Thymus (tissue), 11 donors: ENCODE measurements at regions not wholly inside any gene's neighbourhood (a gene's known extent, or its start where the extent isn't known, plus 50 kb on each side); places are given as distances from the start of the nearest gene placed in this dataset.

ENCODE experiments used
- DNase-seq, 9 donors: peaks; one replicate each; pipeline ENCODE4 v3.0.0-alpha.2; 2013; ENCODE audit warnings: low spot score in 9 of 9, low read depth in 6 of 9, missing footprints in 1 of 9
- H3K27ac ChIP-seq, 2 donors: one replicate each; pipeline ENCODE4 v1.5.1; 2013; ENCODE audit warnings: control low read depth in 1 of 2, low read depth in 1 of 2, low read length in 1 of 2, mild to moderate bottlenecking in 1 of 2, moderate library complexity in 1 of 2
- H3K27me3 ChIP-seq, 2 donors: one replicate each; pipeline ENCODE4 v1.5.1; 2013; ENCODE audit warnings: low read length in 1 of 2; ENCODE audit not compliant: control insufficient read depth in 2 of 2, insufficient read depth in 1 of 2
- H3K36me3 ChIP-seq, 2 donors: one replicate each; pipeline ENCODE4 v1.5.1; 2013; ENCODE audit warnings: low read length in 1 of 2, mild to moderate bottlenecking in 1 of 2, moderate library complexity in 1 of 2; ENCODE audit not compliant: control insufficient read depth in 2 of 2, insufficient read depth in 2 of 2
- H3K4me1 ChIP-seq, 2 donors: one replicate each; pipeline ENCODE4 v1.5.1; 2013; ENCODE audit warnings: low read length in 2 of 2; ENCODE audit not compliant: control insufficient read depth in 2 of 2, insufficient read depth in 2 of 2
- H3K4me3 ChIP-seq, 2 donors: one replicate each; pipeline ENCODE4 v1.5.1; 2013; ENCODE audit warnings: low read length in 2 of 2, control low read depth in 1 of 2, mild to moderate bottlenecking in 1 of 2
- H3K9me3 ChIP-seq, 2 donors: one replicate each; pipeline ENCODE4 v1.5.1; 2013; ENCODE audit warnings: low read length in 1 of 2, mild to moderate bottlenecking in 1 of 2; ENCODE audit not compliant: control insufficient read depth in 2 of 2, insufficient read depth in 1 of 2
- WGBS: extraction: QIAGEN DNeasy Blood & Tissue Kit; methylation state at CpG from one replicate; pipeline ENCODE4 v1.1.7; 2013; 5-methylcytosine and 5-hydroxymethylcytosine counted together
- donor health status: healthy.

DNA sequence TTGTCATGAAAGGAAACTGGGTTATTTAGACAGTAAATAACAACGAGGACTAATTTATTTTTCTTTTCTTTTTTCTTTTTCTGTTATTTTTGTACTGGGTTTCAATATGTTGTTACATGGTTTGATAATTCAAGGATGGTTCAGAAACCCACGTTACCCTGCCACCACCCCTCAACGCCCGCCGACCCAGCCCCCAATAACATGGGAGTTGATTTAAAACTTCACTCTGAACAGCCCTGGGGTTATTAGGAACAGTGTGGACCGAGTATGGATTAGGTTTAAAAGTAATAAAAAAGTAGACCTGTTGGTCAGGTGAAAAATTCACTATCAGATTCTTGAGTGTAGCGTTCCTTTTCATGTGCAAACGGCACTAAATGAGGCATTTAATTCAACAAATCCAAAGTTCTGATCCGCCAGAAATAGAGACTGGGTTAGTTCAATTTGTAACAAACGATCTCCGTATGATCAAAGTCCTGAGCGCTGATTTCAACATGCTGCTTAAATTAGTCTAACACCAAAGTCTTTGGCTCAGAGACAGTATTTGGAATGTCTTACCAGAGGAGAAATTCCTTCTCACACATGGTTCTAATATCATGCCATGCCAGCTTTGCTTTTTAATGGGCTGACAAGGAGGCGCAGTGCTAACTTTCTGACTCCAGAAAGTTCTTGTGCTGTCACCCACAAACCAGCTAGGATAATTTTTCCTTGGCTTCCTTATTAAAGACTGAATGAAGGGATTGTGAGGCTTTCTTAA lies 173.1 kb upstream of the IRX3 start:
- peaks cover 0 to 2% of the 10 kb centered on the region in 2 donors for H3K27me3 ChIP-seq
- H3K4me3 ChIP-seq, result no peak overlapping the region
- H3K27ac ChIP-seq, result no peak overlapping the region
- WGBS, result 86% methylated on average over 13 of the region's 13 CpGs
- H3K9me3 ChIP-seq, result no peaks in the 10 kb centered on the region
- no peak for DNase-seq
- no peaks in the 10 kb centered on the region for H3K4me1 ChIP-seq
- H3K36me3 ChIP-seq, result no peaks in the 10 kb centered on the region

DNA sequence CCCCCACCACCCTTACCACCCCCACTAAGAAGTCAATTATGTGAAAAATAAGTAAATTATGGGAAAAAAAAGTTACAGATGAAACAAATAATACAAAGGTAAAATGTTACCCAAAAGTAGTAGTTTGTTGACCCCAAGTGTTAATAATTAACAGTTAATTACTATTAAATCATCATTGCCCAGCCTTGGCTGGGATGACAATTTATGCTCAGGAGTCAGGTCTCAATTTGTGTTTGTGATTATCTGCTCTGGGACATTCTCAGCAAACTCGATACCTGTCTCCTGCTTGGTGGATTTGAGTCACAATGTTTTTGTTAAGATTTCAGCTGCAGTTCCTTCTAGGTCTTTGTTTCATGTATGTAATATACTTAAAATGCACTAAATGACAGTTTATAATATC lies 172.3 kb upstream of the IRX3 start:
- peaks cover 0 to 2% of the 10 kb centered on the region in 2 donors for H3K27me3 ChIP-seq
- H3K27ac ChIP-seq, result no peak overlapping the region
- 87% methylated on average over 1 of the region's 1 CpG for WGBS
- no peak overlapping the region for H3K4me3 ChIP-seq
- no peaks in the 10 kb centered on the region for H3K4me1 ChIP-seq
- H3K36me3 ChIP-seq, result no peaks in the 10 kb centered on the region
- no peaks in the 10 kb centered on the region for H3K9me3 ChIP-seq
- no peak for DNase-seq

DNA sequence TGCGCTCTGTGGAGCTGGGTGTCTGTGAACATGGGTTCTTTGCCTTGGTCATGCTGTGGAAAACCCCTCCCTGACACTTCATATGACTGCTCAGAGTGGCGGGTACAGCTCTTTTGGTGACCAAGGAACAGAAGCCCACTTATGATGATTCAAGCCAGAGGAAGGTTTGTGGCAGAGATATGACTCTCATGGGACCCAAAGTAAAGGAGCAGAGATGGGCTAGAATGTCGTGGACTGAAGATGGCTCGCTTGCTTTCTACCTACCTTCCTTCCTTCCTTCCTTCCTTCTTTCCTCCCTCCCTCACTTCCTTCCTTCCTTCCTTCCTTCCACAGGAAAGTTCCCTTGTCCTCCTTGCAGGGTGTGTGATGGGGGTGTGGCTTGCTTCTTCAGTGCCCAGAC lies 169.7 kb upstream of the IRX3 start:
- H3K9me3 ChIP-seq, result no peaks in the 10 kb centered on the region
- no peak overlapping the region for H3K4me3 ChIP-seq
- 73% methylated on average over 4 of the region's 4 CpGs for WGBS
- H3K27me3 ChIP-seq, result peaks cover 0 to 2% of the 10 kb centered on the region in 2 donors
- no peaks in the 10 kb centered on the region for H3K4me1 ChIP-seq
- no peak for DNase-seq
- H3K36me3 ChIP-seq, result no peaks in the 10 kb centered on the region
- H3K27ac ChIP-seq, result no peak overlapping the region

DNA sequence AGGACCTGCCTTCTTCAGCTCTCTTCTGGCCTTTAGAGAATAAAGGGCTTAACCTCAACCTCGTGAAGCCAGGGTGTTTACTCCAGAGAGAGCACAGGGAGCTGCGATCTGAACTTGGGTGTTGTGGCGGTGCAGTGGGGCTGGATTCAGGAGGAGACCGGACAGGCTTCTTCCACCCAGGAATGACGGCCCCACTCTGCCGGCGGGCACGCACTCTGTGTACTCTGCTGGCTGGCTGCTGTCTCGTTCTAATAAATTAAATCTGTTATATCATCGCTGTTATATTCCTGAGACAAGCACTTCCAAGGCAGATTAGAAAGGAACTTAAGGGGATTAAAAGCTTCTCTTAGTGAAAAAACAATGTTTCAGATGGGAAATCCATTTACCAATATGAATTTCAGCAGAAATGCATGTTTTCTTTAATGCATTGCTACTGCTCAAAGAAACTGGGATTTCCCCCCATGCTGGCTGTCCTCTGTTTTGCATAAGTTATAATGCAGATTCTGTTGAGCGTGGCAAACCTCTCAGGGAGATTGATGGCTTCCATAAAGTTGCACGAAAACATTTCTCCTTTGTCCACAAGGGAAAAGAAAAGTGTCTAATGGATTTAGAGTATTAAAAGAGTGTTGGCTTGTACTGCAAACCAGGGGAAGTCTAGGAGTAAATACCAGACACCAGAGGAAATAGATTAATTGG lies 168.6 kb upstream of the IRX3 start:
- Histone ChIP-seq H3K9me3 (no peaks in the 10 kb centered on the region), H3K36me3 (no peaks in the 10 kb centered on the region), H3K27ac (no peak overlapping the region), H3K4me1 (no peaks in the 10 kb centered on the region), H3K4me3 (no peak overlapping the region), H3K27me3 (peaks cover 0 to 2% of the 10 kb centered on the region in 2 donors)
- DNase-seq, result no peak
- whole genome bisulfite sequencing, result 75% methylated on average over 12 of the region's 12 CpGs

DNA sequence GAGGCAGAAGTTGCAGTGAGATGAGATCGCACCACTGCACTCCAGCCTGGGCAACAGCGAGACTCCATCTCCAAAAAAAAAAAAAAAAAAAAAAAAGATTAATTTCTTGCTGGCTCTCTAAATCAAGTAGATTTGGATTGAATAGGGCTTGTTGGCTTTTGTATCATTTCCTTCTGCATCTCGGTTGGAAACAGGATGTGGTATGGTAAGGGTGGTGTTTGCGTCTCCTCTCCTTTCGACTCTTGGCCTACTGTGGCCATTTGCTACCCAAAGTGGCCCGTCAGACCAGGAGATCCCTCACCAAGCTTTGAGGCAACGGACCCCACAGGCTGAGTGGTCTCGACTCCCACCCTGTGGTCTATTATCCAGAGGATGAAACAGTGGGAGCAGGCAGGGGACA lies 168.0 kb upstream of the IRX3 start:
- DNase-seq, result no peak
- peaks cover 0 to 2% of the 10 kb centered on the region in 2 donors for H3K27me3 ChIP-seq
- H3K36me3 ChIP-seq, result no peaks in the 10 kb centered on the region
- WGBS, result 54% methylated on average over 8 of the region's 8 CpGs
- H3K27ac ChIP-seq, result no peak overlapping the region
- no peaks in the 10 kb centered on the region for H3K9me3 ChIP-seq
- H3K4me3 ChIP-seq, result no peak overlapping the region
- no peaks in the 10 kb centered on the region for H3K4me1 ChIP-seq

DNA sequence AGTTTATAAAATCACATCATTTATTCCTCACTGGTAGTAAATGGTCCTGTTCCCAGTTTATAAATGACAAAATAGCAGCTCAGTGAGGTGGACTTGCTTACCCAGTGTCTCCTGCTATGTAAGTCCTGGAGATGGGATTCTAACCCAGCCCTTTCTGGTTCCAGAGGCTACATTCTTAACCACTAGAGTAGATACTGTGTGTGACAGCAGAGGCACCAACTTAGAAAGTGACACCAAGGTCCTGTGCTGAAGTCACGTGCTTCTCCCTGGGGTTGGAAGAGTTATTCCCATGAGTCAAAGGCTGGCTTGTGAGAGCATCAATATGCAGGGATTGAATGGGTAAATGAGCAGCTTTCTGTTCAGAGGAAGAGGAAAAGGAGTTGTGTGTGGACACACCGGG lies 167.3 kb upstream of the IRX3 start:
- H3K36me3 ChIP-seq, result no peaks in the 10 kb centered on the region

DNA sequence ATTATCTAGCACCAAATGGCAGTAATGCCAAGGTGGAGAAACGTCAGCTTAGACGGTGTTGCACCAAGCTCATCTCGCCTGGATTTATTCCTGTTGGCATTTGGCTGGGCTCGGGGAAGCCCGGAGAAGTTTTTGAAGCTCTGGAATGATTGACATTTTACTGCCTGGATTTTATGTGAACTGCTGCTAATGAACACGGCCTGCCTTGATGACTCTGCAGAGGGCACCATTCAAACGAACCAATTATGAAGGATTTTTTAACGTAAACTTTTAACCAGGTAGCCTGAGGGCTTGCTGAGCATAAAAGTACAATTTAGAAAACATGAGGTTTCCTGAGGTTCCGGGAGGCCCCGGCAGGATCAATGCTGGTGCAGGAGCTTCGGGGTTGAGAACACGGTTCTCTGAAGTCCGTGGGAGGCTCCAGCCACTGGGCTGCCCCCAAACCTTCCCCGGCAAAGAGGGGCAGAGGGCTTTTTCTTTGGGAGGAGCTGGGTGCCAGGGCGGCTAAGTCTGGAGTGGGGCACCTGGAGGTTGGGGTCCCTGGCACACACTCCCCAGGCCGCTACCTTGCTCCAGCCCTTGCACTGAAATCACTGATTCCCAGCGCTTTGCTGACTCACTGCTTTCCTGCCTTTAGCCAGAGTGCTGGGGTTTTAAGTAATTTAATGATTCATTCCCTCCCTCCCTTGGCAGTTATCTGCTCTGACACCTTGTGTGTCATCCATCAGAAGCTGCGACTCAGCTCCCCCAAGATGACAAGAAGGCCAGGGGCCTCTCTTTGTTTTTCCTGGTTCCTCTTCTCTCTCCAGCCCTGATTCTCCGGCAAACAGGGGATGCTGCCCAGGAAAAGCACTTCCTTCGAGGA lies 161.2 kb upstream of the IRX3 start:
- Histone ChIP-seq H3K4me1 (no peaks in the 10 kb centered on the region), H3K9me3 (no peaks in the 10 kb centered on the region), H3K27ac (no peak overlapping the region), H3K27me3 (peaks cover 0 to 23% of the 10 kb centered on the region in 2 donors), H3K36me3 (no peaks in the 10 kb centered on the region), H3K4me3 (no peak overlapping the region)
- 59% methylated on average over 20 of the region's 20 CpGs for WGBS
- no peak for DNase-seq

More for the DNA sequence above, 167.3 kb upstream of the IRX3 start:
- Histone ChIP-seq H3K4me3 (no peak overlapping the region), H3K9me3 (no peaks in the 10 kb centered on the region), H3K4me1 (no peaks in the 10 kb centered on the region), H3K27me3 (peaks cover 0 to 5% of the 10 kb centered on the region in 2 donors), H3K27ac (no peak overlapping the region)
- 91% methylated on average over 2 of the region's 2 CpGs for WGBS
- no peak for DNase-seq

DNA sequence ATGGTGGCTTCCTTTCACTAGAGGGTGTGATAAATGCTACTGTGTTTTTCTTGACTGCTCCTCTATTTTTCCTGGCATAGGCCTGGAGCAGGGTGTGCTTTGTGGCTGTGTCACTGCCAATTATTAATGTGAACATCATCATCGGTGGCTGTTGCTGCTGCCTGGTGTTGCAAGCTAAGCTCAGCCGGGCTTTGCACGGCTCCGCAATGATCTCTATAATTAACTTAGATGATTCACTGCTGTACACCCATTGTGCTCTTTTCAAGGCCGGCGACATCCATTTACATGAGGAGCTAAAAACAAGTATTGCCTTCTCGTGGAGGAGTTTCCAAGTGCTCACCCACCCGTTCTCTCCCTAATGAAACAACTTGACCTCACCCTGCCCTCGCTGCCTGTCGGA lies 160.1 kb upstream of the IRX3 start:
- Histone ChIP-seq H3K4me1 (no peaks in the 10 kb centered on the region), H3K27ac (no peak overlapping the region), H3K4me3 (no peak overlapping the region), H3K27me3 (peaks cover 0 to 23% of the 10 kb centered on the region in 2 donors), H3K36me3 (no peaks in the 10 kb centered on the region), H3K9me3 (no peaks in the 10 kb centered on the region)
- WGBS, result 93% methylated on average over 10 of the region's 10 CpGs
- no peak for DNase-seq
